Sigmoid colon (tissue), 4 donors: ENCODE measurements at regions not wholly inside any gene's neighbourhood (a gene's known extent, or its start where the extent isn't known, plus 50 kb on each side); places are given as distances from the start of the nearest gene placed in this dataset.

Experiments
- EP300 ChIP-seq, 4 donors: sonication (generic); formaldehyde crosslinking; IDR thresholded peaks; one replicate each; pipeline ENCODE4 v1.6.1; 2017; ENCODE audit warnings: antibody characterized with exemption in 4 of 4
- POLR2A ChIP-seq, 2 donors: fragments of 450-650 bp; IDR thresholded peaks; one replicate each; pipeline ENCODE4 v1.6.1; 2016; ENCODE audit warnings: antibody characterized with exemption in 2 of 2, mild to moderate bottlenecking in 2 of 2, moderate library complexity in 2 of 2

DNA sequence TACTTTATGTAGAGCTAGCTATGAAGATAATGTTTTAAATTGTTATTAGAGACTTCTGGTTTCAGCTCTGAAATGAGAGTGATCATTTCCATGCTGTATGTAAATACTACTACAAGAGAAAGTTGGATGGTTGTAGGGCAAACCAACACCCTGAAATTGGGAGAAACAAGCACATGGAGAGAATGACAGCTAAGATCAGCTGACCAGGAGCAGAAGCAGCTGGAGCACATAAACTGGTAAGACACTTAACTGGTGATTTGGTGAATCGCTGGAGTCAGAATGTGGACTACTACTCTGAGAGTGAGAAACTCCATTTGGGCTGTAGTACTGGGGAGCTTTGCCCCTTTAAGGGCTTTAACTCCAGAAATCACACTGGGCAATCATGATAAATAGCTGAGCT is 226.8 kb downstream of the RND3 start:
- TF ChIP-seq EP300 (IDR thresholded peaks at IDR 0.05) (no peak), POLR2A (IDR thresholded peaks at IDR 0.05) (no peak)
